HG03095 (cell line): ENCODE measurements at regions not wholly inside any gene's neighbourhood (a gene's known extent, or its start where the extent isn't known, plus 50 kb on each side); places are given as distances from the start of the nearest gene placed in this dataset.
"Not testable (repeated sequence)": the region's sequence is repeated elsewhere in the genome, so short reads cannot be mapped to it uniquely, and the experiment has no call there.

Experiments
- ATAC-seq: cut with Tn5 transposase; IDR thresholded peaks from one replicate; pipeline ENCODE4 v1.9.1; 2021; ENCODE audit warnings: moderate library complexity; ENCODE audit not compliant: unreplicated experiment

DNA sequence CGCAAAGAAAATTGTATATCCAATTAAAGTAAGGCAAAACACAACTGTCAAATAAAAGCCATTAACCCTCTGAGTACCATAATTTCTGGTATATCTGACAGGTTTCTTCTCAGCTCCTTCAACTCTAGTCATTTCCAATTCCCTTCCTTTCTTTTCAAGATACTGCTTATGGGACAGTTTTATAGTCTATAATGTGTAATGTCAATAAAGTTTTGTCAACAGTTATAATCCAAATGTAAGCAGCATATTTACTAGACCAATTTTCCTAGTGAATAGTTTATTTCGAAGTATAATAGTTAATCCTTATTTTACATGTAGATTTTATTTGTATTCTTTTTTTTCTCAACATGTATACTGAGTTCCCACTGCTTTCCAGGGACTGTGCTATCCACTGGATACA lies 1081.8 kb downstream of the EPHA7 start:
- ATAC-seq: no peak

DNA sequence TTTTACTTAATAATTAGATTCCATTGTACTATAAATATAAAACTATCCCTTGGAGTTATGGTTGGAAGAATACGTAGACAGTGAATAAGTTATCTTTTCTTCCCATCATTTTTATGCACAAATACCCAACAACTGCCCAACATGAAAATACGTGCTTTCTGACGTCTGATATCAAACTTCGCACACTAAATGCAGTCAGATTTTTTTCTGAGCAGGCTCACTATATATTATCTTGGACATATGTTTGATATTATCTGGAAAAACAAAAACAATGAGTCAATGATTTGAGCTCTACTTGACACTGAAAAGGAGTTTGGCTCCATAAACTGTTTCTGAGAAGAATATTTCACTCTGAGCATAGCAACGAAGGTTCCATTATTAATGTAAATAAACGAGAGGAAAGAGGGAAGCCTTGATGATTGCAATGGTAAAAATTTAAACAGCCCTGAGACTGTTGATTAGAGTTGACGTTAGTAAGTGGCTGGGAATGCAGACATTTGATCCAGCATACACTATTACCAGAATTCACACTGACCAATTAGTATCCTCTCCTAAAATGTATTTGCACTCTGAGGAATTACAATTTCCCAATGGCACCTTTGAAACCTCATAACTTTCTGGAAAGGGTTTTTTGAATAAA lies 1090.0 kb downstream of the EPHA7 start:
- ATAC-seq: no peak

DNA sequence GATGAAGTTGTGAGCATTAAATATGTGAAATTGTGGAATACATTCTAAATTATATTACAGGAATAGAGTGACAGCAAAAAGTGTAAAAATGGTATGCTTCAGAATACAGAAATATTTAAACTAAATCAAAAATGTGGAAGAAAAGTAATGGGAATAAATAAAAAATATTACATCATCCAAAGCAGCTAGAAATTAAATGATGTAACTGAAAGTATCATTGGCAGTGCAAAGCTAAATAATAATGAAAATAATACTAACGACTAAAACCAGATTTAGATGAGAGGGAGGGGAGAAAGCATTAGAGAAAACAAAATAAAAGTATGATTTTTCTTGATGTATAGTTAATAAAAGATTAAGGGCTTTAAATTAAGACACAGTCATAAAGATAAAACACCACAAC lies 1104.0 kb downstream of the EPHA7 start:
- no peak for ATAC-seq

DNA sequence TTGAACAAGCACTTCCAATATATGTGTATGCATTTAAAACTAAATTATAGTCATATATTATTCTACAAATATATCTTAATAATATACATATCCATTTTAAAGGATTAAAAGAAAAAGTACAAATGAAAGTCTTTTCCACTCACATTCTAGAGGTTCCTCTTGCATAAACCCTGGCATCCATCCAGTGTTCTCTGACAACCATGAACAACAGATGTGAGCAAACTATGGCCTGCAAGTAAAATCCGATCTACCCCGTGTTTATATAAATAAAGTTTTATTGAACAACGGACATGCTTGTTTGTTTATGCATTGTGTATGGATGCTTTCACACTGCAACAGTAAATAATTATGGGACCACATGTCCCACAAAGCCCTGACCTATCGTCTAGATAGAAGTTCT lies 1122.3 kb downstream of the EPHA7 start:
- no peak for ATAC-seq

DNA sequence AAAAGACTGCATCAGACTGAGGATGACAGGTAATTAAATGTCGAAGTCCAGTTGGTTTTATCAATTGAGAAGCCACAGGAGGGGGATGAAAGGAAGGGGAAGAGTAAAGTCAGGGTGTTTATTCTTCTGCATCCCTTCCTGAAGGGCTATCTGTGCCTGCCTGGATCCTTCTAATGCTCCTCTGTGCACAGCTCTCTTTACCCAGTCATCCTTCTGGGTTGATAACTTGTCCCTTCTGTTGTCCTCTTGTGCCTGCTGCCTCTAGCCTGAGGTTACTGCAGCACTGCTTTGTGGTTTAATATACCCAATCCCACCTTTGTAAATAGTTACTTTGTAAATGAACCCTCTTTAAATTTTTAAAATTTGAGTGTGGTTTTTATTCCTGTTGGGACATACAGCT lies 1127.3 kb downstream of the EPHA7 start:
- no peak for ATAC-seq

DNA sequence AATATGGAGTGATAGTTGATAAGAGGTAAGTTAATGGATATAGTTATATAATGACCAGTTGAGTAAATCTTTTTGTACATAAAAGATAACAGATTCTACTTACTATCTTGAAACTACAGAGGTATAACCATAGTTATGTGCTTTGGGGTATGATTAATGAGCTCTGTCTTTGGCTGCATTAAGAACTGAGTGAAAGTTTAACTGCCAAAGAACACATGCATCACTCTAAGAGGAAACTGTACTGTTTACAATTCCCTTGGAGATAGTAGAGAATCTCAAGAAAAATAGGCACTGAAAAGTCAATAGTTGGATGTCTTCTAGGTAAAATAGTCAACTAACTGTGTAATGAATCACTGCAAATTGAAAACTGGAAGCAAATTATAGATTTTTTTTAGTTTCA lies 1129.5 kb downstream of the EPHA7 start:
- ATAC-seq: no peak

DNA sequence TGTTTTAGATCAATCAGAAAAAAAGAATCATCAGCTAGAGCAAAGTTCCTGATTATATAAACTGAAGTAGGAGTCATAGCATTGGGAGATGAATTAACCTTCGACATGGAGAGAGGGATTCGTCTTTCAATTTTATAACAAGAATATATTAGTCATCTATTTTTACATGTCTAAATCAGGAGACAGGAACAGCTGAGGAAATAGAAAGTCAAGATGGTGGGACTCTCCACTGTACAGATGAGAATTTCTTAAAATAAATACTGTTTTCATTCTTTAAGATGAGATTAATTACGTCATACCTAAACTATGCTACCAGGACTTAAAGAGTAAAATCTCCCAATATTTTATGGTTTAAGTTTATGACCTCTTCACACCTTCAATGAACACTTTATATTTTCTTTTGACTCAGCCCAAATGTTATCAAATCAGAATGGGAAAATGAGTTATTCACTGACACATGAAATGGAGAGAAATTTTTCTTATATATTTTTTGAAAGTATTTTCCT lies 1137.7 kb downstream of the EPHA7 start:
- no peak for ATAC-seq

DNA sequence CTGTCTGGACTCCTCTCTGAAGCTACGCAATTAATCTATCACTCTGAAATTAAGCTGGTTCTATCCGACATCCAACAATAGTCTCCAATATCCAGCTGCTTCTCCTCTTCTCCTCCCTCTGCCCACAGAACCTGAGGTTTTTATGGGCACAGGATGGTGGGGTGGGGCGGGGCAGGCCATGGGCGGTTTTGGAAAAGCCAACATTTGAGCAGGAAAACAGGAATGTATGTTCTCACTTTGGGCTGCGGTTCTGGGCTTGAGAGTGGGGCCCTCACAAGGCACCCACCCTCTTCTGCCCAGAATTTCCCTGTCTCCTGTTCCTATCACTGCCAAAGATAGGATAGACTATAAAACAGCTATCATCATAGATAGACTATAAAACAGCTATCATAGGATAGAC lies 1144.2 kb downstream of the EPHA7 start:
- no peak for ATAC-seq

DNA sequence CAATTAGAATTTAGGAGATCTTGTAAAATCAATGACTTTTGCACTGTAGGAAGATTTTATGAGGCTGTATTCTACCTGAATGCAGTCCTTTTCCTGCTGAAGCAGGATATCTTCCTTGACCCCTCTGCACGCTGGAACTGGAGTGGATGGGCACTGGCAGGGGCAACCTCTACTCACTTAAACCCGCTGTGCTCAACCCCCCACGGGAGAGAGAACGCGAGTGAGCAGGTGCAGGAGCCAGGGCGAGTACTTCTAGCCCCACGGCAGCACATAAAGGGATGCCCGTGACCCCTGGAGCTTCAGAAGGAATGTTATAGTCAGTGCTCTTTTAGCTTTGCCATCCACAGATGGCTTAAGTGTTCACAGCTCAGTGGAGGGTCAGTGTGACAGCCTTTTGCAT lies 1144.8 kb downstream of the EPHA7 start:
- no peak for ATAC-seq

DNA sequence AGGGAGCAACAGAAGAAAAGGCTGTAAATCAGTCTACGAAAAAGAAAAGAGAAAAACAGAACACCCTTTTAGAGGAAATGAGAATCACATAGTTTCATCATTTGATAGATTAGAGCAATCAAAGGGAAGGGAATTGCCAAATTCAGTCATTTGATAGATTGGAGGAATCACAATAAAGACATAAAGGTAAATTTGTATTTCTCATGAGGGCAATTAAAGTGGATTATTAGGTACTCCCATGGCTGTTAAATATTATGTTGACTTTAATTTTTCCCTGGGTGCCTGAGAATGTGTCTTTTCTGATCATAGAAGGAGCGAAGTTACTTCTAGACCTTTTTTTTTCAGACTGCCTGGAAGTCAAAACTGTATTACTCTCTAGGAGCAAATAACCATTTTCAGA lies 1145.7 kb downstream of the EPHA7 start:
- ATAC-seq: no peak

DNA sequence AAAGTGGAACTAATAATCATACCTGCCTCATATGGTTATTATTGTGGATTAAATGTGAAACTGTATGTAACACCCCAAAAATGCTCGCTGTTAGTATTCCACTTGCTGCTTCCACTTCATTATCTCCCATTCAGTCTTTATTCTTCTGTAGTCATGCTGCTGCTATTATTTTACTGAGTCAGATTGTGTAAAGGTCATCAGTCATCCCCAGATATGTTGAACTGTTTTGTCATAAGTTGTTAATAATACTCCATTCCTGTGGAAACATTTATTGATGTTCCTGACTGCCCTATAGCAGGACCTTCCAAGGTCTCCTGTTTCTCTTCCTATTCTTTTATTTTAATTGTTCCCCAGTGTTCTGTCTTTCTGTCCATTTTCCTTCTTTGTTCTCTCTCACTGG lies 1148.3 kb downstream of the EPHA7 start:
- no peak for ATAC-seq

DNA sequence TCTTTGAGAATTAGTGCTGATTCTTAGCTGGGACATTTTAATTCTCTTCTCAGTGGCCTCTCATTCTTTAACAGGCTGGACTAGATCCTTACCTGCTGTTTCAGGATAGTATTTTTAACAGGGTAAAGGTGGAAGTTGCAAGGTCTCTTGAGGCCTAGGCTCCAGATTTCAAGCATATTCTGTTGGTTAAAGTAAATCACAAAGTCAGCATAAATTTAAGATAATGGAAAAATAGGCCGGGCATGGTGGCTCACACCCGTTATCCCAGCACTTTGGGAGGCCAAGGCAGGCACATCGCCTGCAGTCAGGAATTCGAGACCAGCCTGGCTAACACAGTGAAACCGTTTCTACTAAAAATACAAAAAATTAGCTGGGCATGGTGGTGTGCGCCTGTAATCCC lies 1149.0 kb downstream of the EPHA7 start:
- ATAC-seq: no peak

DNA sequence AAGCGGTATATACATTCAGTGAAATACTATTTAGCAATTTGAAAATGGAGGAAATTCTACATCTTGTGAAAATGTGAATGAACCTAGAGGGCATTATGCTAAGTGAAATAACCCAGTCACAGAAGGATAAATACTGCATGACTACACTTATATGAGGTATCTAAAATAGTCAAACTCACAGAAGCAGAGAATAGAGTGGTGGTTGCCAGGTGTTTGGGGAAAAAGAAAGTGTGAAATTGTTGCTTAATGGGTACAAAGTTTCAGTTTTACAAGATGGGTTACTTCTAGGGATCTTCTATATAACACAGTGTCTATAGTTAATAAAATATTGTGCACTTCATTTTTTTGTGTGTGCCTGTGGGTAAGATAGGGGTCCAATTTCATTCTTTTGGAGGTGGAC lies 1152.0 kb downstream of the EPHA7 start:
- ATAC-seq: no peak

DNA sequence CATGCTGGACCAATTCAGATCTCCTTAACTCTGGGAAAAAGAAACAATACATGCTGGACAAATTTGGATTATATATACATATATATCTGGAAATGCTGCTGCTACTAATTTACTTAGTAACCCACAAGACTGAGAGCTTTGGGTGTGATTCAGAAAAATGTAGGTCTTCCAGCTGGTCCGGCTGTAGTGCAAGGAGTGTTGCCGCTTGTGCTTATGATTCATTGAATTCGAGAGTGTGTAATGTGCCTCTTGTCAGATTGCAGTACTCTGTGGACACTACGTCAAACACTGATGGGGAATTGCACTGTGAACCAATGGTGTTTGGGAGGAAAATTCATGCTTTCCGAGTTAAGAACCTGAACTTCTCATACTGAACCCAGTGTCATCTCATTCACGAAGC lies 1155.5 kb downstream of the EPHA7 start:
- no peak for ATAC-seq

DNA sequence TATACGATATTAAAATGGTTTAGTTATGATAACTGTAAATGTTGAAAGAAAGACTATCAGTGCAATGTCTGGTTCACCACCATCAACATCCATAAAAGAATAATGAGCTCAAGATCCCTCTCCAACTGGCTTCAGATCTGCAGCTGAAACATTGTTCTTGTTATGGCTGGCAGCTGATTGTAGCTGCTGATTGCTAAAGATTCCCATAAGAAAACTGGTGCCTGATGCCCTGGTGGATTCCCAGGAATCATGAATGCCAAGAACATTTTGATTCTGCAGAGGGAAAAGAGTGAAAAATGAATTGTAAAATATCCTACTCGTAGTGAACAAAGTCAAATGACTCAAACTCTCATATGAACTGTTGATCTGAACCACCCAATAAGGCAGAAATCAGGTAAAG lies 1160.2 kb downstream of the EPHA7 start:
- ATAC-seq: no peak

DNA sequence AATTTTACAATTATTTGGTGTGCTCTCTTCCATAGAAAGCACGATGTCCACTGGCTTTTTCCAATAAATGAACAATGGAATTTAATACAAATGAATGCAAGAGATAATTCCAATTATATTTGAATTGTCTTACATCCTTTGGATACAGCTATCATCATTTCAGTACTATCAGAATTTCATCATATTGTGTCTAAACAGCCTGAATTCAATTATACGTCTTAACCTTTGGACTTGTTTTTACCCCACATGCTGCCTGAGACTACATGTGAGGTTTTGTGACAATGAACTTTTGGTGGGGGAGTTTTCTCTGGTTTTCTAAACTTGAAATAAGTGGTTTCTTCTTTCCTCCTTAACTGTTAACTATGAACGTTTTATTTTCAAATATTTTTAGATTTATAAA lies 1176.0 kb downstream of the EPHA7 start:
- no peak for ATAC-seq

DNA sequence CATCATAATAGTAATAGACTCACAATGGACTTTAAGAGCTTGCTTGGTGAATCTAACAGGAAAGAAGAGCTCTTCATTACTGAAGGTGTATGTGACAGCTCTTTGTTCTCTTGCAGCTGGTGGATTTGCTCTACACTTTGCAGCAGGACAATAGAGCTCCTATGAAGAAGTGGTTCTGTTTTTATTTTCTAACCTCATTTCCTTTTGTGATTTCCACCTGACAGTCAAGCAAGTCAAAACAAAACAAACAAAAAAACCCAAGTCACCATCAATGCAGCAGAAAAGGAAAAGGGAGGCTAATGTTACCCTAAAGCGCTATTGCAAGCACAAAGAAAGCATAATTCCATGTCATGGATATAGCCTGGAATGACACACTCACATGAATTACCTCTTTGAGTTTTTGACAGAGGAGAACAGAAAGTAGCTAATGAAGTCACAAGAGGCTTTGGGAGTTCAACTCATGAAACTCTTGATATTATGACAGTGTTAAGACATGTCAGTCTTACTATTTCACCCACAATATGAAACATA lies 1188.1 kb downstream of the EPHA7 start:
- ATAC-seq: no peak

DNA sequence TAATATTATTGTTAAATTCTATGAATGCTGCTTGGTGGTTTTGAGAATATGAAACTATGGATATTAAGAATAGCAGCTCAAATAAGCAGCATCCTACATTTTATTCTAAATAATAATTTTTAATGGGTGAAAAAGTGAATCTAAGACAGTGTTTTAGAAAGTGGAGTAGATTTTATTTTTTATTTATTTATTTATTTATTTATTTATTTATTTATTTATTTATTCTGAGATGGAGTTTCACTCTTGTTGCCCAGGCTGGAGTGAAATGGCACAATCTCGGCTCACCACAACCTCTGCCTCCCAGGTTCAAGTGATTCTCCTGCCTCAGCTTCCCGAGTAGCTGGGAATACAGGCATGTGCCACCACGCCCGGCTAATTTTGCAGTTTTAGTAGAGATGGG lies 1199.4 kb downstream of the EPHA7 start:
- ATAC-seq: not testable (repeated sequence)

DNA sequence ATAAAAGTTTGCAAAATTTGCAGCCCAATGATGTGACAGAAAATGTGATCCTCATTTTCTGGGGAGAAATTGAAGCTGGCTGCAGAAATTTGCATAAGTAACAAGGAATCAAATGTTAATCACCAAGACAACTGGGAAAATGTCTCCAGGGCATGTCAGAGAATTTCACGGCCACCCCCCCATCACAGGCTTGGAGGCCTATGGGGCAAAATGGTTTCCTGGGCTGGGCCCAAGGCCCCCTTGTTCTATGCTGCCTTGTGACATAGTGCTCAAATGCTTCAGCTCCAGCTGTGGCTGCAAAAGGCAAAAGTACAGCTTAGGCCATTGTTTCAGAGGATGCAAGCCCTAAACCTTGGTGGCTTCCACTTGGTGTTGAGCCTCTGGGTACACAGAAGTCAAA lies 1202.6 kb downstream of the EPHA7 start:
- ATAC-seq: no peak

DNA sequence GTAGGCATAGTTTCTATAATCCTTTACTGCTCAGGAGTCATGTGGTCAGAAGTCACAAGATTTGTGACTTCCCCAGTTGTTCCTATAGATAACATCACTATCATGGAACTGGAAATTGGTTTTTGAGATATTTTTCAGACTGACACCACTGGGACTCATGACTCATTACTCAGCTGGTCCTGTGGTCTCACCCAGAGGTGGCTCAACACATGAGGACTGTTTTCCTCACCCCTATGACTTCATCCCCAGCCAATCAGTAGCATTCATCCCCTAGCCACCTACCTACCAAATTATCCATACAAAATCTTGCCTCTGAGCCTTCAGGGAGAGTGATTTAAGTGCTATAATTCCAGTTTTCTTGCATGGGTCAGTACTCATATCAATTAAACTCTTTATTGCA lies 1217.7 kb downstream of the EPHA7 start:
- no peak for ATAC-seq

DNA sequence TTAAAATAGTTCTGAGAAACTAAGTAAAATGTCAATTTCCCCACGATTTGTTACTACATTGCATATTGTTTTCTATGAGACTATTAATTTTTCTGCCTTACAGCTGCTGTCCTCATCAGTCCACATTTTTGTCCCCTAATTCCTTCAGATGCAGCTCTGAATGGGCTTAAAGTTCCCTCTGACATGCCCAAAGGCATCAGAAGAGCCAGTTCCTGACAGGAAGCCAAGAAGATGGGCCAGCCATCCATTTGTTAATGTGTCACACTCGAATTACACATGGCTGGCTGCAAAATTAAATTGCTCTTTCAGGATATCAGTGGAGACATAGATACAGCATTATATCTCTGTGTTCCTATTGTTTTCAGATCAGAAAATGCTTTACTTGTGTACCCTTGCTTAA lies 1223.0 kb downstream of the EPHA7 start:
- ATAC-seq: no peak

DNA sequence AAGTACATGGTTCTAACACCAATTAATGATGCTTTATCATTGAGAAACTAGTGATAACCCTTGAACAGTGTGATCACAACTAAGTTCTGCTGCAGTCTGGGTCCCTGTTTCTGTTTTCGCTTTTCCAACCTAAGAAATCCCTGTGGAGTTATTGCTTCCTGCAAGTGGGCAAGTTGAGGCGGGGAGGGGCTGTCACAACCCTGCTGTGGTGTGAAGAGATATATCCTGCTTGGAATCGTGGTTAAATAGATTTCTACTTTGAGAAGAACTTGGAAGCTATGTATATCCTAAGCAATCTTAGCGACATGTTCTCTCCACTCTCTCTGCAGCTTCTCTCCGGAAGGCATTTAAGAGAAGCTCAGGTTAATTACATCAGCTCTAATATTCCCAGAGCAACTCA lies 1223.6 kb downstream of the EPHA7 start:
- no peak for ATAC-seq

DNA sequence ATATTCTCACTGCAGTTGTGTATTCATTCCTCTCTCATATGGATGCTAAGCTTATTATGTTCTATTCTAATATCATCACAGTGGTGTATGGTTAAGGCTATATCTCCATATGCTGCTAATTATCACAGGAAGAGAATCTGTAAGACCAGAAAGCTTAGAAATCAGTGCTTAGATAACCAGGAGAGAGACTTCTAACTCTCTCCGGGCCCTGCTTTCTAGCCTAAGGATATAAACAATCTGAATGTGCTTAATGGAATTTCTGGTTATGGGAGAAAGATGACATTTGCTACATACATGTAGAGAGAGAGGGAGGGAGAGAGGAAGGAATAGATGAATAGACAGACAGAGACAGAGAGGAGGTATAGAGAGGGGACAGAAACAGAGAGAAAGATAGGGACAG lies 1231.3 kb downstream of the EPHA7 start:
- no peak for ATAC-seq
